Progenitor cell of endocrine pancreas (in vitro differentiated cells): ENCODE measurements at regions not wholly inside any gene's neighbourhood (a gene's known extent, or its start where the extent isn't known, plus 50 kb on each side); places are given as distances from the start of the nearest gene placed in this dataset.

Experiments used
- DNase-seq: peaks from one replicate; pipeline ENCODE4 v3.0.0; 2021; ENCODE audit warnings: low spot score; ENCODE audit not compliant: unreplicated experiment
- H3K27ac Mint-ChIP-seq: 2 replicates; pipeline ENCODE4 v1.8.0; 2021; ENCODE audit warnings: mild to moderate bottlenecking, moderate library complexity, mixed read lengths
- H3K27me3 Mint-ChIP-seq: 2 replicates; pipeline ENCODE4 v1.8.0; 2021; ENCODE audit warnings: mixed read lengths
- H3K36me3 Mint-ChIP-seq: 2 replicates; pipeline ENCODE4 v1.8.0; 2022; ENCODE audit warnings: mixed read lengths; ENCODE audit not compliant: insufficient read depth
- H3K4me1 Mint-ChIP-seq: 2 replicates; pipeline ENCODE4 v1.8.0; 2021; ENCODE audit warnings: low read depth, mixed read lengths
- H3K4me3 Mint-ChIP-seq: 2 replicates; pipeline ENCODE4 v1.8.0; 2021; ENCODE audit warnings: low read depth, mild to moderate bottlenecking, moderate library complexity, mixed read lengths
- H3K9me3 Mint-ChIP-seq: 2 replicates; pipeline ENCODE4 v1.8.0; 2021; ENCODE audit warnings: low read depth, mixed read lengths
- CTCF ChIP-seq: fragments of 200-600 bp; sonication (generic); IDR thresholded peaks from one replicate; pipeline ENCODE4 v1.5.0; 2021; ENCODE audit warnings: antibody characterized with exemption, mild to moderate bottlenecking; ENCODE audit not compliant: unreplicated experiment

- TF ChIP-seq CTCF = no peak
- Mint-ChIP-seq H3K27me3 (no peaks in the 10 kb centered on the region), H3K27ac (peak overlapping the region; percentile 47), H3K4me1 (peaks cover 10% of the 10 kb centered on the region), H3K4me3 (no peak overlapping the region), H3K36me3 (no peaks in the 10 kb centered on the region), H3K9me3 (no peaks in the 10 kb centered on the region)
- no peak for DNase-seq
Observed at GRCh38 chr9:129504404-129504803, 116.5 kb downstream of the C9orf50 start.

GRCh38 chr9:129501771-129502319 is 119.1 kb downstream of the C9orf50 start:
- H3K36me3 Mint-ChIP-seq = no peaks in the 10 kb centered on the region
- DNase-seq = no peak
- H3K27ac Mint-ChIP-seq = peak overlapping the region; percentile 75
- H3K4me1 Mint-ChIP-seq = peaks cover 25% of the 10 kb centered on the region
- no peaks in the 10 kb centered on the region for H3K27me3 Mint-ChIP-seq
- TF ChIP-seq CTCF = no peak
- no peak overlapping the region for H3K4me3 Mint-ChIP-seq
- no peaks in the 10 kb centered on the region for H3K9me3 Mint-ChIP-seq

GRCh38 chr9:129500863-129501770 is 119.8 kb downstream of the C9orf50 start:
- Mint-ChIP-seq H3K36me3 (no peaks in the 10 kb centered on the region), H3K27me3 (no peaks in the 10 kb centered on the region), H3K9me3 (no peaks in the 10 kb centered on the region), H3K27ac (peak overlapping the region; percentile 95), H3K4me1 (peaks cover 27% of the 10 kb centered on the region), H3K4me3 (no peak overlapping the region)
- no peak for DNase-seq
- no peak for TF ChIP-seq CTCF

GRCh38 chr9:129500161-129500862 is 120.6 kb downstream of the C9orf50 start:
- Mint-ChIP-seq H3K36me3 (no peaks in the 10 kb centered on the region), H3K4me1 (peaks cover 29% of the 10 kb centered on the region), H3K27ac (peak overlapping the region; percentile 95), H3K4me3 (no peak overlapping the region), H3K9me3 (no peaks in the 10 kb centered on the region), H3K27me3 (no peaks in the 10 kb centered on the region)
- no peak for TF ChIP-seq CTCF
- no peak for DNase-seq
